Suppressor macrophage treated with lipopolysaccharide for 1 hour (primary cell): ENCODE measurements at regions not wholly inside any gene's neighbourhood (a gene's known extent, or its start where the extent isn't known, plus 50 kb on each side); places are given as distances from the start of the nearest gene placed in this dataset.

Experiments
- DNase-seq, 3 donors: peaks; one replicate each; pipeline ENCODE4 v3.0.0-alpha.2; 2020 to 2022

DNA sequence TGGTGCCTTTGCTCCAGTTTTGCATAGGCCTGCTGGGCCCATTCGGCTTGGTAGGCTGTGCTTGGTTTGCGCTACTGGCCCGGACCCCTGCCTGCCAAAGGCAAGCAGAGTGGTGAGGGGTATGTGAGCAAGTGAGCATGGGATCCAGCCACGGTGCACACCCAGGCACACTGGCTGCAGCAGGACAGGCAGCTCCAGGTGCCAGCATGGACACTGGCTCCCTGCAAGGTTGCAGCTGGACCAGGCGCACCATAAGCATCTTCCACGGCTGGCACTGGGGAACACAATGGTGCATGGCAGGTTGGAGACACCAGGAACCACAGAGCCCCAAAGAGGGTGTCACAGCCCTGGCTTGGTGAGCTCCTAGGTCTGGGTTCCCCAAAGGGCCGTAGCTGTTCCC is 693.5 kb upstream of the PTBP2 start:
- DNase-seq, result no peak

DNA sequence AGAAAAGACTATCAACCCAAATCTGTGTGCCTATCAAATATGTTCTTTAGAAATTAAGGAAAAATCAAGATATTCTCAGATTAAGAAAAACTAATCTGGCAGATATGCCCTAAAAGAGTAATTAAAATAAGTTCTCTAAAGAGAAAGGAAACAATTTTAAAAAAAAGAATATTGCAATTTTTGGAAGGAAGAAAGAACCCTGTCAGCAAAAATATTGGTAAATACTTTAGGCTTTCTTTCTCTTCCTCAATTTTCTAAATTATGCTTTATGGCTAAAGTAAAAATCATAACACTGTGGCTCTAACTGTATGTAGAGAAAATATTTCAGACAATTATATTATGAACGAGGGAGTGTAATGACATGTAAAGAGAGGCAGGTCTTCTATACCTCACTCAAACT is 691.3 kb upstream of the PTBP2 start:
- DNase-seq, result no peak

DNA sequence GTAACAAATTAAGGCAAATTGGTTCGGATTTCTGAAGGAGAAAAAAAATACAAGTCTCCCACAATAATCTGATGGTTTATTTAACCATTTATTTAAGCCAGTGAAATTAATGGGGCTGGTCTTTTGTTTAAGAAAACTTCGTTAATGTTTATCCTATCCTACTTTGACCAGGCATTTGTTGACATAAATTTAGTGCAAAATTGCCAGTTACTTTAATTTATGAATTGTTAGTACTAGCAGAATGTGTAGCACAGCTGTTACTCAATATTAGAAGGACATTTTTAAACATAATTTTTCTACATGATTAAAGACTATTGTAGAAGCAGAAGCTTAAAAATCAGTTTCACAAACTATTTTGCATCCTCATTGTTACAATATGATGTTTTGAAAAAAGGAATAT is 687.6 kb upstream of the PTBP2 start:
- no peak for DNase-seq

DNA sequence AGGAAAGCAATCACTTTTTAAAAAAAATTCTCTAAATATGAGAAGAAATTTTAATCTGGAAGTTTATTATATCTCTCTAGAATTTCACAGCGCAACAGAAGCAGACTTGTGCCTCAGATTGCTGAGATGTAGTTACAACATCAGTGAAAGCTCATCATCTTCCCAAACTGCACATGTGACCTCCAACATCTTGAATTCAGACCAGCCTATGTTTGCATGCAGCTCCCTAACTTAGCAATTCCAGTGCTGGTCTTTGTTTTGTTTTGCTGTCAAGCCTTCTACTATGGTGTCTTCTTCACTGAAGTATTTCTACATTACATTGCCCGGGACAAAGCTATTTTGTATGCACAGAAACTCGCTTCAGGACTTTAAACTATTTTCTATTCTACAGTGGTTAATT is 684.8 kb upstream of the PTBP2 start:
- DNase-seq, result no peak

DNA sequence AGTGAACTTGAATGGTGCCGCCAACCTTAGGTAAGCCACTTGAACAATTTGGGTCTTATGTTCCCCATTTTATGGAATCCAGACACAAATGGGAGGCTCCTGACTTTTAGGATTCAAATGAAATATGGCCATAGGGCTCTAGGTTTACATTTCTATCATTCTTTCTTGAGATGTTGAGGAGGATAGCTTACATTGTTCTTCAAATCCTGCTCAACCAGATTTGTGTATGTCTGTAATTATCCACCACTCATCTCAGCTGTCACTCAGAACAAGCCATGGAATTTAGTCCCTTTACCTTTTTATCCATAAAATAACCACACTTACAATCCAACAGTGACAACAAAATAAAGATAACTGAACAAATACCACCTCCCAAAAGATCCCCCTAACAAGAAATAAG is 682.9 kb upstream of the PTBP2 start:
- no peak for DNase-seq

DNA sequence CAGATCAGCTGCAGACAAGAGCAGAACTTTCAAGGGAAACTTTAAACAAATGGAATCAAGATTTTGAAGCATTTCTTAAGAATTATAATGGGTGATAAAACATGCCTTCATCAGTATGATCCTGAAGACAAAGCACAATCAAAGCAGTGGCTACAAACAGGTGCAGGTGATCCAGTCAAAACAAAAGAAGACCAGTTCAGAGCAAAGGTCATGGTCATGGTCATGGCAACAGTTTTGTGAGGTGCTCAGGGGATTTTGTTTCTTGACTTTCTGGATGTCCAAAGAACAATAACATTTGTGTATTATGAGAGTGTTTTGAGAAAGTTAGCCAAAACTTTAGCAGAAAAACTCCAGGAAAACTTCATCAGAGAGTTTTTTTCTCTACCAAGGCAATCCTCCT is 681.7 kb upstream of the PTBP2 start:
- DNase-seq, result no peak

DNA sequence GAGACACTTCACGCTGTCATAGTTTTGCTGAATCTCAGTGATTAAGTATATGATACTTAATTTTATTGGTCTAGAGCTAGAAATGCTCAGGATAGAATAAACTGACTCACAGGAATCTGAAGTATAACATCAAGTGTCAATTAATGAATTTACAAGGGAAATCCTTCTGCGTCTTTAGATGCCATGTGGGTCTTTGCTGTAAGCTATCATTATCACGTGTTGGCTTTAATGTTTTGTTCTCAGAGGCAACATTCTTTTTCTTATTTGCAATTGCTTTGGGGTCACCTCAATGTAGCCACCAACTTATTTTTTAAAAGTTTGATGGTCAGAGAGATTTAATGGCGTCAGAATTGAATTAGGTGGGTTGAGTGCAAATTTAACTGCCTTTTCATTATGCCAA is 680.1 kb upstream of the PTBP2 start:
- no peak for DNase-seq

DNA sequence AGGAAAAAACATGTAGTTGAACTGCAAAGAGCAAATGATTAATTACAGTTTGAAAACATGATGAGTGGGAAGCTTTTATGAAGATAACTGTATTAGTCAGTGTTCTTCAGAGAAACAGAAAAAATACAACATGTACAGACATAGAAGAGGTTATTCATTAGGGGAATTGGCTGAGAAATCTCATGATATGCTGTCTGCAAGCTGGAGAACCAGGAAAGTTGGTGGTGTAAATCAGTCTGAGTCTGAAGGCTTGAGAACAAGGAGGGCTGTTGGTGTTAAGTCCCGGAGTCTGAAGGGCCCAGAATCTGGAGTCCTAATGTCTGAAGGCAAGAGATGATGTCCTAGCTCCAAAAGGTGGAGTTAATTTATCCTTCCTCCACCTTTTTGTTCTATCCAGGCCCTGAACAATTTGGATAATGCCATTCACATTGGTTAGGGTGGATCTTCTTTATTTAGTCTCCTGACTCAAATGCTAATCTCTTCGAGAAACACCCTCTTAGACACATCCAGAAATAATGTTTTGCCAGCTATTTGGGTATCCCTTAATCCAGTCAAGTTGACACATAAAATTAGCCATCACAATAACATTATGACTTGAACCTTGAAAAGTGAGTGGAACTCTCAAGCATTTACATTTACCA is 672.9 kb upstream of the PTBP2 start:
- no peak for DNase-seq

DNA sequence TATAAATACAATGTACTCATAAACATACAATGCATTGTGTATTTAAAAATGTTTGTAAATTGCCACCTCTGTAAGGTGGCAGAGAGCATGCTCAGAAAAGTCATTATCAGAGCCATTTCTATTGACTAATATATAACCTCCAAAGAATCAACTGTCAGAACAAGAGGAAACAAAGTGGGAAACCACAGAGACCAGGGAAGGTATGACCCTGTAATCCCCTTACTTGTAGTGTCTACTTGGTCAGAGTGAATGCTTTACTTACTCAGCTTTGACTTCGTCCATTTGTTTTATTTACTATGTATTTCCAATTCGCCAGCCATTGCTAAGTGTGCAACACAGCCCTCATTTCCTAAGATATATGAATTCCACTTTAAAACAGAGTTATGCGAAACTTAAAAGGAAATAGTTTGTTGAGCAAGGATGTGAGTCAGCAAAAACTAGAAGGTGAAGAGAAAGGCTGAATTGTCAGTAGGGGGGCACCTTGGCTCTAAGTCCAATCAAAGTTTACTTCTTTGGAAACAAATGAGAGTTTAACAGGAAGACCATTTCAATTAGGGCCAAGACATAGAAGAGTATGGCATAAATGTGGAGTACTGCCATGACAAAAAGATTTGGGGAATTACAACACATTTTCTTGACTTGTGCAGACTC is 671.7 kb upstream of the PTBP2 start:
- no peak for DNase-seq

DNA sequence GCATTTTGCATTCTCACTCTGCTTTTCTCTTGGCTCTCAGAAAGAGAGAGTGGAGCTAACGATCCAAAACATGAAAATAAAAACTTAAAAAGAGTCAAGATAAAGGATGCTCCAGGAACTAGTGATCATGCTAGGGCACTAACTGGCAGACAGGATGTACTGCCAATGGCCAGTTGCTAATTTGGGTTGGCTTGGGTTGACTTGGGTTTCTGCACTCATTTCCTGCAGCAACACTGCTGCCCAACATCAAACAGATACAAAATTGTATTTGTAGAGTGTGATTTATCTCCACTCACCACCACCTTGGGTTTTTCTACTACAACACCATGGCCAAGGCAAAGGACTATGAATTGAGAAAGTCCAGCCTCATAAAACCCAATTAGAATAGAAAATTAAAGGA is 662.3 kb upstream of the PTBP2 start:
- no peak for DNase-seq

DNA sequence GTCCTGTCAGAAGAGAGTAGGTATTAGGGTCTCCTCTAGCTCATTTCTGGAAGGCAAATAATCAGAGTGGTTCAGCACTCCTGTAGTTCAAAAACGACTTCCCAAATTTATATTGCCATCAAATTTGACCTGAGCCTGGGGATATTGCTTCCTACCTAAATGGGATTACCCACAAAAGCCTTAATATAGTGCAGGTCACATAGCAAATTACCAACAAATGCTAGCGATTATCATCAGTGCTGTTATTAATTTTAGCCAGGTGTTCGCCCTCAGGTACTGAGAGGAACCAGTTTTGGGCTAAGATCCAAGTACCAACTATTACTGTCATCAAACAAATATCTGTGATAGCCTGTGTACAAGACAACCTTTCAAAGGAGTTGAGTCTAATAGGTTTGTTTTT is 661.8 kb upstream of the PTBP2 start:
- DNase-seq, result no peak

DNA sequence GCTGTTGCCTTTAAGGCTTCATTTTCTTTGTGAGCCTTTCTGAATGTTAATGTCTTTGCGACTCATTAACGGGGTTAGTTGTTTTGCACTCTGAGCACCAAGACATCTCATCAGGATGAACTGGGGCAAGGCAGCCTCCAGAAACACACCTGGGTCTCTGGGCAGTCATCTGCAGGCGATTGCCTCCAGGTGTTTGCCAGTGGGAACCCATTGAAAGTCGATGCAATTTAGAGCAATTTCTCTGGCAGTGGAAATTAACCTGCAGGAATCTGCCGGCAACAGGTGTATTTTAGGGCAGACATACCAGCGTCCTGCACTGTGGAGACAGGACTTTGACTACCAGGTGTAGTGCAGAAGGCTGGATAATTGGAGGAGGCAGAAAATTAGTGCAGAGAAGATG is 661.0 kb upstream of the PTBP2 start:
- DNase-seq, result no peak

DNA sequence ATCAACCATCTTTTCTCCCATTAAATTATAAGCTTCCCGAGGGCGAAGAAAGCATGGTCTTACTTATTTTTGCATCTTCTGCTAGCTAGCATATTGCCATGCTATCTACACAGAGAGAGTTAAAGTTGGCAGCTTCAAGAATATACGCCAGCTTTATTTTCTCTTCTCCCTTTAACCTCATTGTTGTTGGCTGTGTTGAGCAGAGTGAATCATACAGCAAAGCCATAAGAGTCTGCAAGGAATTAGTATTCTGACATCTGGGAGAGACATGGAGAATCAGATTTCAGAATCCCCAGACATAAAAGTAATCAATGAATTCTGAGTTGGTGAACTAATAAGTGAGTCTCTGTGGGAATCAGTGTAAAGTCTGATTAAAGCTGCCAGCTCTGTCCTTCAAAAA is 649.6 kb upstream of the PTBP2 start:
- DNase-seq, result no peak

DNA sequence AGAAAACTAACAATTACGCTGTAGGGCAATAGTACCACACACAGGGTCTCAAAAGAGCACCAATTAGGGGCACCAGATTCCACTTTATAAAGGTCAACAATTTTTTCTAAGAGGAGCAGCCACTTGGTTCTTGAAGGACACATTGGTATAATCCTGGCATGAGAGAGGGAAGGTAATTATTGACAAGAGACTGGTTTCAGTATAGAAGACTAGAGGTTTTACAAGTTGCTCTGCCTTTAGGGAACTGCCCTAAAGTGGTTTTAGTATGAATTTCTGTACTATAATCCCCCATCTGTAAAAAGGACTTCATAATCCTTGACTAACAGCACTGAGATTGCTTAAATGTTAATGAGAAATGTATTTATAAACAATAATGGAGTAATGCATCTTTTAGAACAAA is 648.5 kb upstream of the PTBP2 start:
- DNase-seq, result no peak

DNA sequence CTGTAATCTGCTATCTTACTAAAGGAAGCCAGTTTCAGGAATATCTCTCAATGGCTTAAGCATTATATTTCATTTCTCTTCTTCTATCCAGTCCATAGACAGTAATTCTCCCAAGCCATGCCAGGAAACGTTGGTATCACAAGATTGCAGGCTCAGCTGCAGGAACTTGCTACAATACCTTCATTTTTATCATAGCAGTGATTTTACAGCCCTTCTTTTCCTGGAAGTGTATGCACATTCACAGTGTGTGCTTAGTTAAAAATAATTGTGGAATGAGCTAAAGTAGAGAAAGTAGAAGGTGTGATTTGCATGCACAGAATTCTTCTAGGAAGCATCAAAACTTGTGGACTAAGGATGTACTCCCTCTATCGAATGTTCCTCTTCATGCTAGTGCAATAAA is 647.2 kb upstream of the PTBP2 start:
- no peak for DNase-seq

DNA sequence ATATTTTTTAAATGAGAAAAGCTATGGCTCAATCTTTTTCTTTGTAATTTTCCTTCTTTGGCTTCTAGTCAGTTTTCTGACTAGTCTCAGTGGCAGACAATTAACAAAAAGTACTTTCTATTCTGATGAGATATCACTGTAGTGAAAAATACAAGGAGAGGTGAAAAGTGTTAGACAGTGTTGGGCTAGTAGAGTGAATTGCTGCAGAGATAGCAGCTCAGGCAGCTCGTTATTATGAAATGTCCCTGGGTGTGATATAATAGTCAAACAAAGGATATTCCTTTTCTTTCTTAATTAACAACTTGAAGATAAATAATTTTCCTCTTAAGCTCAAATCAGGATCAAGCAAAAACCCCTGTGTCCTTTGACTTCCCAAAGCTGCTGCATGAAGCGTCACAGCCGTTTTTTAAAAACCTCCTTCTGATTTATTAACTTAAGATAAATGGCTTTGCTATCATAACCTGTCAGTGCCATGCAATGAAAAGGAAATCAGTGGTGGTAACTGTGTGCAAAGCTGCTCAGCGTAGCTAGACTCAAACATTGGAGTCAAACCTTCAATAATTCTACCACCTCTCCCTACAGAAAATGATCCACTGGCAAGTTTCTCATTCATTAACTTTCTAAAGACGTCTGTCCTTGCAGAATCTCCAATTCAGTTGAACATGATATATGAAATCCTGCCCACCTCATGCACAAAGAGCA is 646.6 kb upstream of the PTBP2 start:
- no peak for DNase-seq

DNA sequence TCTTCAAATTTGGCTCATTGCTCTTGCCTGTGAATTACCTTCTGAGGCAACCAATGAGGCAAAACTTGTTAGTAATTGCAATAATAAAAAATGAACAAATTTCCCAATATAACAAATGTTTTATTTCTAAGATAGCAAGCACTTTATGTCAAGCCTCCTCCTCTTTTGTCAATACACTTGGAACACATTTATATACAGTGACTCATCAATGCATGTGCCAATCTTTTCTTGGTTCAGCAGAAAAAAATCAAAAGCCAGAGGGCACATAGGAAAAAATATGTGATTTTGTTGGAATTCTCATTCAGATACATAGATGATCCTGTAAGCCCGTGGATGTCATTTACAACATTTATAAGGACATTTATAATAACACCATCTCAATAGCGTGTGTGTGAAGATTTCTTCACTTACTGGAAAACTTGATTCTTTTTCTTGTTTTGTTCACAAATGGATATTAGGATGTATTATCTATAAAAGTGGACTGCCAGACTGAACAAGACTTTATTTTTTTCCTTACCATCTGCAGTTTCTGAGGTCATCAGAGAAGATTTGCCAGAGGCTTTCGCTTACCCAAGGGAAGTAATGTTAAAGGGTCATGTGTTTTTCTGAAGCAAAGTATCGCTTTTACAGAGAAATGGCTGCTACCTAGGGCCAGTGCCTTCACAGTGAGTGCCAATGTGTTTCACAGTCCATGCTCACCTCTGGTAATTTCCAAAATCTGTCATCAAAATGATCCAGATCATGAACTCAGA is 645.7 kb upstream of the PTBP2 start:
- no peak for DNase-seq

DNA sequence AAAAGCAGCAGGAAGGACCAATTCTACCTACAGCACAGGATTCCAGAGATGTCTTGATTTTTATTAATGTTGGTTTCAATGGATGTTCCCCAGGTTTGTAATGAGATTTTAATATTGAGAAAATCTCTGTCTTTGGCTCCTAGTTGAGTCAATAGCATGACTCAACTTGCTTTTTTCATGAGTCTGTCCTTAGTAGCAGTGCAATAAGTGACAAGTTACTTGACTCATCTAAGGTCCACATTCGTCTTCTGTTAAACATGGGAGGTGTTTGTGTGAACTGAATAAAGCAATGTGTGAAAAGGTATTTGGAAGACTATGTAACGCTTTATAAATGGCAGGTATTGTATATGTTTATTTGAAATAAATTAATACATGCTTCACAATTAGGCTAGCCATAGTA is 645.0 kb upstream of the PTBP2 start:
- DNase-seq, result no peak

DNA sequence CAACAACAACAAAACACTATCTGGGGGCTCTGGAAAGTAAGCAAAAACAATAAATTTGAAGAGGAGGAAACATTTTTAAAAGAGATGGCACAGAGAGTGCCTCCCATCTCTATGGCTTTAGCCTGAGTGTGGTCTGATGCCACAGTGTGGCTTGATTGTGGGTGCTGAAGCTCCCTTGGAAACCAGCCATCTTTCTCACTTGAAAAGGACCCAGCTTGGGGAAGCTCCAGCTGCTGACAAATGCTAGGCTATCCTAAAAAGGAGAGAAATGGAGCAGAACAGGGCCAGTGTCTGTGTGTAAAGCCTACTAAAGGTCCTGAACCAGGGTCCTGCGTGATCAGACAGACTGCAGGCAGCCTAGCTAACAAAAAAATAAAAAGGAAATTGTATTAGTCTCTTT is 642.0 kb upstream of the PTBP2 start:
- DNase-seq, result no peak

DNA sequence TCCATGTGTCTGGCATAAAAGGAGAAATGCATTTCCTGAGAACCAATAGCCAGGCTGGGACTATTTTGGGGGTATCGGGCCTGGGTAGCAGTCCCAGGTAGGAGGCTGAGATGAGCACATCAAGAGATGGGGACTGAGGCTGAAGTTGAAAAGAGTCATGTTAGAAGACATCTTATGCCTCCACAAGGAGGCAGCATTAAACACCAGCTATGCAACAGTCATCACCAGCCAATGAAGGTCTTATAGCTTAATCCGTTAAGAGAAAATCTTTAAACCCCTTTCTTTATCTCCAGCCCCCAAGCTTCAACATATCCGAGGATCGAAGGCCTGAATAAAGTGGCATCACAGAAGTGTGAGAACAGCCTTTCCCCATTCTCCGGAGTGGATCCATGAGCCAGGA is 640.7 kb upstream of the PTBP2 start:
- DNase-seq, result no peak

DNA sequence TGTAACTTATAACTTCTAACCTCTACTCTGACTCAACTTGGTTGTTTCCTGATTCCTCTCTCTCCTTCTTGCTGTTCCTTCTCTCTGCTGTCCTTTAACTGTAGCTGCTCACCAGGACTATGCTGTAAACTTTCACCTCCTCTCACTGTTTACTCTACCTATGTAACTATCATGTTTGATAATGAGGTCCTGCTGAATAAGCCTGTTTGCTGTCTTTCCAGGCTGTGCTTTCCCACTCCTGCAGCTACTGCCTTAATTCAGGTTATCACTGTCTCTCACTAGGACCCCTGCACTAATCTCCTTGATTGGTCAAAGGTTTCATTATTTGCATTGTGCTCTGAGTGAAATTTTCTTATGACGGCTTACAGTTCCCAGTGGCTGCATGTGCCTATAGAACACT is 633.9 kb upstream of the PTBP2 start:
- no peak for DNase-seq

DNA sequence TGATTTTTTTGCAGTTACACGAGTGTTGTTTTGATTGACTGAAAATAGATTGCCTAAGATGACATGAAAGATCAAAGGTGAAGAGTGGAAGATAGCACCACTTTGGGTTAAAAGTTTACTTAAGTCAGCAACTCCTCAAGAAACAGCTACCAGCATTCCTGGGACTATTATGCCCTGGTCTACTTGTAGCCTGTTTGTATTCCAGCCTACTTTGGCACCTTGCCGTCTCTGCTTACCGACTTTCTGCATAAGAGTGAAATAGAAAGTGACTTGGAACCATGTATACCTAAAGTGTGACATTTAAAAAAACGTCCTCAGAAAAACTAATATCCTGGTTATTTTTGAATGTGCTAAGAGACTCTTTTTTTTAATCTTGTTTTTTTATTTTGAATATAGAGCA is 631.5 kb upstream of the PTBP2 start:
- no peak for DNase-seq

DNA sequence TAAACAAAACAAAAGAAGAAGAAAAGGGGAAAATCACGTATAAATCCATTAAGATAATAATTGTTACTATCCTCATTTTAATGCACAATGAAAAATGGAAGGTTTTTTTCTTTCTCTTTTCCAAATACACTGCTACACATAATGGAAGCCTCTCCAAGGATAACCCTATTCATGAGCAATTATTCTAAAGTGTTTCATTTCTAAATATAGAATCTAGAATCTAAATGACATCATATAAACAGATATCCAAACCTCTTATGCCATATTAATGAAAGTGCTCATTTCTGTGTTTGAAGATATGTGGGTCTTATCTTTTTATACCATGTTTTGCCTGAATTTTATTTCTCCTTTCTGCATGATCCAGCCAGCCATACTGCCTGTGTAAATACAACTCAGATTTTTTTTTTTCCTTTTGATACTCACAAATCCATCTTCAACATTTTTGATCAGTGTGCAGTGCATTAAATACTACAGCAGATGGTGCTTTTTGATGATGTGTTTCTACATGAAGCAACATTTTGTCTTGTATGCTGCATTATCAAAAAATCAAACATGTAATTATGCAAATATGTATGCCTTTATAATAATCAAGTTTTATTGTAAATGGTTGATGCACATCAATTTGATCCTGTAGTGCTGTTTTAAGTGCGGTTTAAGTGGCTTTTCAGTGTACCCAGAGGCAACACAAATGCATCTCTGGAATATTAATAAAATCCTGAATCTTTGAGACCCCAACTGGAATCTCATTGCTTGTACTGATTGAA is 625.6 kb upstream of the PTBP2 start:
- DNase-seq, result no peak
